ENCODE measurements at regions not wholly inside any gene's neighbourhood (a gene's known extent, or its start where the extent isn't known, plus 50 kb on each side); places are given as distances from the start of the nearest gene placed in this dataset.

DNA sequence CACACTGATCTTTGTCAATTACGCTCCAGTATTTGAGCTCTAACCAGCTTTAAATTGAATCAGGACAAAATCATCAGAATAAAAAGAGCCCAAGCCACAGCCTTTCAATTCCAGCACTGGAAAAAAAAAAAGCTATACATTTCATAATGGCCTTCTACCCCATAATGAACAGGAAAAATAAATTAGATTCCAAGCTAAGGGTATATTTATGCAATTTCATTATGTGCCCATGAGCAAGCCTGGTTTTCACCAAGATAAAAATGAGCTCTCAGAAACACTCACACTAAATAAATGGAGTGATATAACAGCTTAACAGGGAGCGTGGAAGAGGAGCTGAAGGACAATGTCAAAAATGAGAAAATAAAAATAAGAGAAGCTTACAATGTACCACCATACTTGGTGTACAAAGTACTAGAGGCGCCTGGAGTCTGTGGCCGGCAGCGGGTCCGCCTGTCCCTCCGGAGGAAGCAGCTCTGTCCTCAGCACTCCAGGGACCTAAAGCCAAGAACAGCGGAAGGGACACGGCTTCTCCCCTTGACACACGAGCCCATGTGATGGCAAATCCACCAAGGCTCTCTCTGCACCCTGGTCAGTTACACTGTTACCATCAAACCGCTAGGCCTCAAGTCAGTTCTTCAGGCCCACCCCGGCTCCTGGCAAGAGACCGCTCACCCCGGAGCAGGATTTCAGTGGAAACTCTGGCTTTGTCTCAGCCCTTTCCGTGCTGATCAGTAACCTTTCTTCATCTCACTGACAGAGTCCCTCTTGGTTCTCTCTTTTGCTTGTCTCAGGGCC is 69.6 kb downstream of the RBFOX3 start:
- Histone ChIP-seq H3K27ac (ENCODE audit: low read depth in 2 of 2, low read length in 2 of 2) (no peak overlapping the region), H3K9ac (ENCODE audit: low read depth in 1 of 2, low read length in 2 of 2) (no peak overlapping the region), H3K4me1 (ENCODE audit: control insufficient read depth in 2 of 2, insufficient read depth in 2 of 2, low read length in 2 of 2) (no peaks in the 10 kb centered on the region), H3K4me3 (ENCODE audit: low read length in 2 of 2) (no peak overlapping the region), H3K9me3 (ENCODE audit: control insufficient read depth in 2 of 2, low read length in 2 of 2) (no peaks in the 10 kb centered on the region), H3K36me3 (ENCODE audit: control insufficient read depth in 2 of 2, insufficient read depth in 2 of 2, low read length in 2 of 2) (no peaks in the 10 kb centered on the region), H3K27me3 (ENCODE audit: control insufficient read depth in 2 of 2, insufficient read depth in 2 of 2, low read length in 2 of 2) (peaks cover 0 to 2% of the 10 kb centered on the region in 2 donors)

DNA sequence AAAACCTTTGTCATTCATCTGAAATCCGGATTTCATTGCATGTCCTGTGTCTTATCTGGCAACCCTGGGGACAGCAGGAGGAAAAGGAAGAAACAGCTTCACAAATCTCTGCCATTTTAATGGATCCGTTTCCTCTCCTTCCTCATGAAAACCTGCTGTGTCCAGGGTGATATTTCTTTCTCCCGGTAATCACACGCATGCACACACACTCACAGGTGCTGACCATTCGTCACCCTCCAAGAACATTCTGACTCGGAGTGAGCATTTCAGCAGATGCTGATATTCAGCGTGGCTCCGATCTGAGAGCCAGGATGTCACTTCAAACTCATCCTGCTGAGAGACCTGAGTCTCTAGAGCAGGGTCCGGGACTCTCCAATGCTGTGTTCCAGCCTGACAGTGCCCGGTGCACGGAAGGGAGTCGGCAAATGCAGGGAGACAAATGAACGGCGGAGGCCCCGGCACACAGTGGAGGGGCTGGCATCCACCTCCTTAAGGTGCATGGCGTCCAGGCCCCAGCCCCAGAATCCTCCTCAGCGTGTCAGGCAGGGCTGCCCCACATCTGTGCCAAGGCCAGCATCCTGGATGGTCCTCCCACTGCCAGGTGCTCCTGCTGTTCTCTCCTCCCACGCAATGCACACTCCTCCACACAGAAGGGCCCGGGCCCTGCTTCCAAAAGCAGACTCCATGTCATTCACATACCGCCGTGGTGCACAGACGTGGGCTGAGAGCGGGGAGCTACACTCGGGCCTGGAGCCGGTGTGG is 70.7 kb downstream of the RBFOX3 start:
- no peaks in the 10 kb centered on the region for H3K4me1 ChIP-seq (ENCODE audit: control insufficient read depth in 2 of 2, insufficient read depth in 2 of 2, low read length in 2 of 2)
- H3K36me3 ChIP-seq (ENCODE audit: control insufficient read depth in 2 of 2, insufficient read depth in 2 of 2, low read length in 2 of 2), result no peaks in the 10 kb centered on the region
- H3K4me3 ChIP-seq (ENCODE audit: low read length in 2 of 2), result no peak overlapping the region
- no peaks in the 10 kb centered on the region for H3K9me3 ChIP-seq (ENCODE audit: control insufficient read depth in 2 of 2, low read length in 2 of 2)
- H3K27ac ChIP-seq (ENCODE audit: low read depth in 2 of 2, low read length in 2 of 2), result no peak overlapping the region
- no peaks in the 10 kb centered on the region for H3K27me3 ChIP-seq (ENCODE audit: control insufficient read depth in 2 of 2, insufficient read depth in 2 of 2, low read length in 2 of 2)
- H3K9ac ChIP-seq (ENCODE audit: low read depth in 1 of 2, low read length in 2 of 2), result no peak overlapping the region

DNA sequence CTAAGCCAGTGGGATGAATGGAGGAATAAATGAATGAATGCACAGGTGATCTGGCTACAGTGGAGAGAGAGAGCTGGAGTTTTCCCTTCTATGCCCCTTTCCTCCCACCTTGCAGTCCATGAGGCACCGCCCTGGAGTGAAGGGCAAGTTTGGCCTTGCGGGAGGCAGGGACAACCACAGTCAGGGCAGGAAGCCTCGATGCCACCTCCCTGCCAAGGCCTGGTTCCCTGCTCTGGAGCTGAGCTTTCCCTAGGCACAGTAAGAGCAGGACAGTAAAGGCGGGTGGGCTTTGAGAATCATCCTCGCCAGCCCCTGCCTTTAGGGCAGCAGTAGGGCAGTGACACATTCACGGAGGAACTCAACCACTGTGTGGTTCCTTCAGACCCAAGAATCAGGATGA is 72.6 kb downstream of the RBFOX3 start:
- Histone ChIP-seq H3K27ac (ENCODE audit: low read depth in 2 of 2, low read length in 2 of 2) (no peak overlapping the region), H3K9me3 (ENCODE audit: control insufficient read depth in 2 of 2, low read length in 2 of 2) (no peaks in the 10 kb centered on the region), H3K36me3 (ENCODE audit: control insufficient read depth in 2 of 2, insufficient read depth in 2 of 2, low read length in 2 of 2) (no peaks in the 10 kb centered on the region)

DNA sequence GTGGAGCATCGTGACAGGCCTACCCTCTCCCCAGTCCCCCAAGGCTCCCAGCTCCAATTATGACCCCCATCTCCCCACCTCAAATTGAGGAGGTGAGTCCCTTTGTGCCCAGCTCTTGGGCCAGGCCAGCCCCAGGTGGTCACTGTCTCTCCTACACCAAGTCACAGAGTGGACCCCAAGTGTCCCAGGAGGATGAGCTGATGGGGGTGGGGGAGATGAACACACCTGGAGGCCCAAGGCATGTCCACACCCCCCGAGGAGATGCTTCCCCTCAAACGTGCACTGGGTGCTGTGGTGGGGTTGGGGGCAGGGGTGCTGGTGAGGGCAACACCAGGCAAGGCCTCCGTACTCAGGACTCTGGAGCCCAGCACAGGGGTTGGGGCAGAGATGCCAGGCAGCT is 73.2 kb downstream of the RBFOX3 start:
- no peak overlapping the region for H3K9ac ChIP-seq (ENCODE audit: low read depth in 1 of 2, low read length in 2 of 2)
- H3K9me3 ChIP-seq (ENCODE audit: control insufficient read depth in 2 of 2, low read length in 2 of 2), result no peaks in the 10 kb centered on the region
- no peak overlapping the region for H3K4me3 ChIP-seq (ENCODE audit: low read length in 2 of 2)
- H3K27me3 ChIP-seq (ENCODE audit: control insufficient read depth in 2 of 2, insufficient read depth in 2 of 2, low read length in 2 of 2), result no peaks in the 10 kb centered on the region
- no peaks in the 10 kb centered on the region for H3K4me1 ChIP-seq (ENCODE audit: control insufficient read depth in 2 of 2, insufficient read depth in 2 of 2, low read length in 2 of 2)
- no peak overlapping the region for H3K27ac ChIP-seq (ENCODE audit: low read depth in 2 of 2, low read length in 2 of 2)
- H3K36me3 ChIP-seq (ENCODE audit: control insufficient read depth in 2 of 2, insufficient read depth in 2 of 2, low read length in 2 of 2), result no peaks in the 10 kb centered on the region

More for the DNA sequence above, 72.6 kb downstream of the RBFOX3 start:
- Histone ChIP-seq H3K4me1 (ENCODE audit: control insufficient read depth in 2 of 2, insufficient read depth in 2 of 2, low read length in 2 of 2) (no peaks in the 10 kb centered on the region), H3K4me3 (ENCODE audit: low read length in 2 of 2) (no peak overlapping the region), H3K9ac (ENCODE audit: low read depth in 1 of 2, low read length in 2 of 2) (no peak overlapping the region), H3K27me3 (ENCODE audit: control insufficient read depth in 2 of 2, insufficient read depth in 2 of 2, low read length in 2 of 2) (no peaks in the 10 kb centered on the region)

DNA sequence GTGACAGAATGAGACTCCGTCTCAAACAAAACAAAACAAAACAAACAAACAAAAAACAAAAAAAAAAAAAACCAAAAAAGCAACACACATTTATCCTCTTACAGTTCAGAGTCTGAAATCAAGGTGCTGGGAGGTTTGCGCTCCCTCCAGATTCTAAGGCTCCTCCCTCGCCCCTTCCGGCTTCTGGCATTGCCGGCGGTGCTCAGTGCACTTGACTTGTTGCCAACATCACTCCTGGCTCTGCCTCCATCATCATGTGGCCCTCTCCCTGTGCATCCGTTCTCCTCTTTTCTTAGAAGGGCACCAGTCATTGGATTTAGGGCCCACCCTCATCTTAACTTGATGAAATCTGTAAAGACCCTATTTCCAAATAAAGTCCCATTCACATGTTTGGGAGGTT is 73.8 kb downstream of the RBFOX3 start:
- no peaks in the 10 kb centered on the region for H3K9me3 ChIP-seq (ENCODE audit: control insufficient read depth in 2 of 2, low read length in 2 of 2)
- H3K4me1 ChIP-seq (ENCODE audit: control insufficient read depth in 2 of 2, insufficient read depth in 2 of 2, low read length in 2 of 2), result no peaks in the 10 kb centered on the region
- H3K9ac ChIP-seq (ENCODE audit: low read depth in 1 of 2, low read length in 2 of 2), result no peak overlapping the region
- no peak overlapping the region for H3K4me3 ChIP-seq (ENCODE audit: low read length in 2 of 2)
- H3K36me3 ChIP-seq (ENCODE audit: control insufficient read depth in 2 of 2, insufficient read depth in 2 of 2, low read length in 2 of 2), result no peaks in the 10 kb centered on the region
- no peaks in the 10 kb centered on the region for H3K27me3 ChIP-seq (ENCODE audit: control insufficient read depth in 2 of 2, insufficient read depth in 2 of 2, low read length in 2 of 2)
- H3K27ac ChIP-seq (ENCODE audit: low read depth in 2 of 2, low read length in 2 of 2), result no peak overlapping the region

DNA sequence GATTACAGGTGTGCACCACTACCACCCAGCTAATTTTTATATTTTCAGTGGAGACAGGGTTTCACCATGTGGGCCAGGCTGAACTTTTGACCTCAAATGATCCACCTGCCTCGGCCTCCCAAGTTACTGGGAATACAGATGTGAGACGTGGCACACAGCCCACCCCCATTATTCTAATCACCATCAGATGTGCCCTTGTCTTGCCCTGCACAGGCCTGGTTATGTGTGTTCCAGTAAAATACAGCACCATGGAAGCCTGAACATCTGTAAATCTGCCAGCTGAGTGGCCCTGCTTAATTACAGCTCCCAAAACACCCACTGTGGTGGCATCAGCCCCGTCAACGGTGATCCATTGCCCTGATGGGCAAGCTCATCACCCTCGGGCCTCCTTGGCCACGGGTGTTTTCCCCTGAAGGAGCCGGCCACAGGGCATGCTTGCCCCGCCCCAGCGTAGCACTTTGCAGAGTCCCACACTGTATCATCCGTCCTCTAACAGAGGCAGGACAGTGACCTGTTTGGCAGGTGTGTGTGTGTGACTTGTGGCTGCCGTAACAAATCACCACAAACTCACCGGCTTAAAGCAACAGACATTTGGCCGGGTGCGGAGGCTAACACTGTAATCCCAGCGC is 74.5 kb downstream of the RBFOX3 start:
- Histone ChIP-seq H3K4me3 (ENCODE audit: low read length in 2 of 2) (no peak overlapping the region), H3K4me1 (ENCODE audit: control insufficient read depth in 2 of 2, insufficient read depth in 2 of 2, low read length in 2 of 2) (no peaks in the 10 kb centered on the region), H3K27me3 (ENCODE audit: control insufficient read depth in 2 of 2, insufficient read depth in 2 of 2, low read length in 2 of 2) (no peaks in the 10 kb centered on the region), H3K9me3 (ENCODE audit: control insufficient read depth in 2 of 2, low read length in 2 of 2) (no peaks in the 10 kb centered on the region), H3K9ac (ENCODE audit: low read depth in 1 of 2, low read length in 2 of 2) (no peak overlapping the region), H3K27ac (ENCODE audit: low read depth in 2 of 2, low read length in 2 of 2) (no peak overlapping the region), H3K36me3 (ENCODE audit: control insufficient read depth in 2 of 2, insufficient read depth in 2 of 2, low read length in 2 of 2) (no peaks in the 10 kb centered on the region)

DNA sequence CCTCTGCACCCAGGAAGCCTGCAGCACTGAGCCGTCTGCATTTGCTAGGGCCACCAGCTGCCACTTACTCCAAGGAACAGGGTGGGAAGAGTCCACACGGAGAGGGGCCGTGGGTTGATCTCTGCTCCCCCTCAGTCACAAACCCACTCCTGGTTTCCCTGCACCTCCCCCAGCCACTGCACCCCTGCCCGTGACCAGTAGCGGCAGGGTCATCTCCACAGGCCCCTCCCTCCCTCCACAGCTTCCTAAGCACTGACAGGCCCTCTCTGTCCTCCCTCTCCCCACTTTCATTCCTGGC is 75.2 kb downstream of the RBFOX3 start:
- no peaks in the 10 kb centered on the region for H3K27me3 ChIP-seq (ENCODE audit: control insufficient read depth in 2 of 2, insufficient read depth in 2 of 2, low read length in 2 of 2)
- H3K9ac ChIP-seq (ENCODE audit: low read depth in 1 of 2, low read length in 2 of 2), result no peak overlapping the region
- H3K4me3 ChIP-seq (ENCODE audit: low read length in 2 of 2), result no peak overlapping the region
- no peak overlapping the region for H3K27ac ChIP-seq (ENCODE audit: low read depth in 2 of 2, low read length in 2 of 2)
- no peaks in the 10 kb centered on the region for H3K4me1 ChIP-seq (ENCODE audit: control insufficient read depth in 2 of 2, insufficient read depth in 2 of 2, low read length in 2 of 2)
- no peaks in the 10 kb centered on the region for H3K36me3 ChIP-seq (ENCODE audit: control insufficient read depth in 2 of 2, insufficient read depth in 2 of 2, low read length in 2 of 2)
- H3K9me3 ChIP-seq (ENCODE audit: control insufficient read depth in 2 of 2, low read length in 2 of 2), result no peaks in the 10 kb centered on the region

DNA sequence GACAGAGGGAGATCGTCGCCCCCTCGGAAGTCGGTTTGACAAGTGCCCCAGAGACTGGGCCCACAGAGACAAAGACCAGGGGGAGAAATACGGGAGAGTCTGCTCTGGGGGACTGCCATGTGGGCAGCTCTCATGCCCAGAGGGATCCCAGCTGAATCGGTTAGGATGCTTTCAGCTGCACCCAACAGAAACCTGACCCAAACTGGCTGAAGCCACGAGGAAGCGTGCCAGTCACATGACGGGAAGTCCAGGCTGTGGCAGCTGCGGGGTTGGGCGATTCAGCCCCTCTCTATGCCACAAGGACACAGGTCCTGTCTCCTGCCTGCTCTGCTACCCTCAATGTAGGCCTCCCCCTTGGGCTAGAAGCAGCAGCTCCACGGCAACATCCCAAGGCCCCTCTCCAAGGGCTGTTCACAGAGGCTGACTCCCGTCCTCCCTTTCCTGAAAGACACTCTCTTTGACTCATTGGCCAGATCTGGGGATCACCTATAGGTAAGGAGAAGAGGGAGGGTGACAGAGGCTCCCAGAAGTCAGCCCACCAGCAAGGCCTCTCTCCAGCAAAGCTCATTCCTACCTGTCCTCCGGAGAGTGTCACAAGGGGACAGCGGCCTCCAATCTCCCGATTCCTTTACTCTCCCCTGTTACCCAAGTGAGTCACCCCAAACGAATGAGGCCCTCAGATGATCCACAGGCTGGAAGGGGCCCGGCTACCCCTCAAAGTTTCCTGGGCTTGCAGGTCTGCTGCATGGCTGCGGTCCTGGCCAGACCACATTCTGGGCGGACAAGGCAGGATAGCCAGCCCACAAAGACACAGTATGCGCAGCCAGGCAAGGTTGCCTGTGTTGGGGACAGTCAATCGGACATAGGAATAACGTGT is 75.8 kb downstream of the RBFOX3 start:
- Histone ChIP-seq H3K27me3 (ENCODE audit: control insufficient read depth in 2 of 2, insufficient read depth in 2 of 2, low read length in 2 of 2) (no peaks in the 10 kb centered on the region), H3K9ac (ENCODE audit: low read depth in 1 of 2, low read length in 2 of 2) (no peak overlapping the region), H3K36me3 (ENCODE audit: control insufficient read depth in 2 of 2, insufficient read depth in 2 of 2, low read length in 2 of 2) (no peaks in the 10 kb centered on the region), H3K4me1 (ENCODE audit: control insufficient read depth in 2 of 2, insufficient read depth in 2 of 2, low read length in 2 of 2) (no peaks in the 10 kb centered on the region), H3K4me3 (ENCODE audit: low read length in 2 of 2) (no peak overlapping the region), H3K9me3 (ENCODE audit: control insufficient read depth in 2 of 2, low read length in 2 of 2) (no peaks in the 10 kb centered on the region), H3K27ac (ENCODE audit: low read depth in 2 of 2, low read length in 2 of 2) (no peak overlapping the region)

DNA sequence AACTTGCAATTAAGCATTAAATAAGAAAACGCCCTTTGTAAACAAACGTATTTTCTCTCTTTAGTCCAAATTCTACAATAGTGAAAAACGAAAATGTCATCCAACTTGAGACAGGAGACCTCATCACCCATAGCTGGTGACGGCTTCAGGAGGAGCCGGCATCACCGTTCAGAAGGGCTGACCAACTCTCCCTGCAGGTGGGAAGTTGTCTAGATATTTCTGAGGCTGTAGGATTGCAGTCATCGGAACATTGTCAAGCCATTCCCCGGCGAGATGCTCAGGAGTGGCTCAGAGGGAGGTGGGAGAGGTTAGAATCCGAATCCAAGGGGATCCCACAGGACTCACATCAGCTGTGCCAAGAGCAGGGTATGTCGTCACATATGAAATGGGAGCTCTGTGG is 76.7 kb downstream of the RBFOX3 start:
- H3K36me3 ChIP-seq (ENCODE audit: control insufficient read depth in 2 of 2, insufficient read depth in 2 of 2, low read length in 2 of 2), result no peaks in the 10 kb centered on the region
- no peaks in the 10 kb centered on the region for H3K27me3 ChIP-seq (ENCODE audit: control insufficient read depth in 2 of 2, insufficient read depth in 2 of 2, low read length in 2 of 2)
- no peak overlapping the region for H3K9ac ChIP-seq (ENCODE audit: low read depth in 1 of 2, low read length in 2 of 2)
- no peaks in the 10 kb centered on the region for H3K9me3 ChIP-seq (ENCODE audit: control insufficient read depth in 2 of 2, low read length in 2 of 2)
- H3K4me1 ChIP-seq (ENCODE audit: control insufficient read depth in 2 of 2, insufficient read depth in 2 of 2, low read length in 2 of 2), result no peaks in the 10 kb centered on the region
- H3K27ac ChIP-seq (ENCODE audit: low read depth in 2 of 2, low read length in 2 of 2), result no peak overlapping the region
- H3K4me3 ChIP-seq (ENCODE audit: low read length in 2 of 2), result no peak overlapping the region
